ENCODE measurements at regions not wholly inside any gene's neighbourhood (a gene's known extent, or its start where the extent isn't known, plus 50 kb on each side); places are given as distances from the start of the nearest gene placed in this dataset.
"Not testable (repeated sequence)": the region's sequence is repeated elsewhere in the genome, so short reads cannot be mapped to it uniquely, and the experiment has no call there.

- H3K27me3 ChIP-seq (ENCODE audit: low read depth), result no peaks in the 10 kb centered on the region; the same call in 1 of the 2 replicates
- no peak for DNase-seq (ENCODE audit: low spot score in 2 of 2)
- H3K9me3 ChIP-seq, result no peaks in the 10 kb centered on the region
- in situ Hi-C loops (cut with MboI; ENCODE audit: low sequenced_read_pairs), result no loop called here
- H3K4me3 ChIP-seq, result no peak overlapping the region
- H3K4me1 ChIP-seq, result no peaks in the 10 kb centered on the region
- no peaks in the 10 kb centered on the region for H3K36me3 ChIP-seq (replicated peaks)
Measured at GRCh38 chr2:142542431-142542910, 335.0 kb upstream of the KYNU start.

GRCh38 chr2:142536966-142537365, 340.5 kb upstream of the KYNU start:
- no peaks in the 10 kb centered on the region for H3K36me3 ChIP-seq (replicated peaks)
- DNase-seq (ENCODE audit: low spot score in 2 of 2), result no peak
- H3K9me3 ChIP-seq, result no peaks in the 10 kb centered on the region
- in situ Hi-C loops (cut with MboI; ENCODE audit: low sequenced_read_pairs), result no loop called here
- H3K4me1 ChIP-seq, result no peaks in the 10 kb centered on the region
- H3K27me3 ChIP-seq (ENCODE audit: low read depth), result no peaks in the 10 kb centered on the region; the same call in 1 of the 2 replicates
- H3K4me3 ChIP-seq, result no peak overlapping the region

- no peak overlapping the region for H3K4me3 ChIP-seq
- in situ Hi-C loops (cut with MboI; ENCODE audit: low sequenced_read_pairs), result no loop called here
- no peaks in the 10 kb centered on the region for H3K9me3 ChIP-seq
- no peak for DNase-seq (ENCODE audit: low spot score in 2 of 2)
- H3K36me3 ChIP-seq (replicated peaks), result no peaks in the 10 kb centered on the region
- no peaks in the 10 kb centered on the region; the same call in 1 of the 2 replicates for H3K27me3 ChIP-seq (ENCODE audit: low read depth)
- H3K4me1 ChIP-seq, result no peaks in the 10 kb centered on the region
Measured at GRCh38 chr2:142536492-142536891, 341.0 kb upstream of the KYNU start.

GRCh38 chr2:142535311-142535710, 342.2 kb upstream of the KYNU start:
- in situ Hi-C loops (cut with MboI; ENCODE audit: low sequenced_read_pairs), result no loop called here
- no peaks in the 10 kb centered on the region; the same call in 1 of the 2 replicates for H3K27me3 ChIP-seq (ENCODE audit: low read depth)
- H3K4me1 ChIP-seq, result no peaks in the 10 kb centered on the region
- no peaks in the 10 kb centered on the region for H3K9me3 ChIP-seq
- DNase-seq (ENCODE audit: low spot score in 2 of 2), result no peak
- H3K4me3 ChIP-seq, result no peak overlapping the region
- no peaks in the 10 kb centered on the region for H3K36me3 ChIP-seq (replicated peaks)

GRCh38 chr2:142533177-142533576, 344.3 kb upstream of the KYNU start:
- Histone ChIP-seq H3K9me3 (no peaks in the 10 kb centered on the region), H3K27me3 (ENCODE audit: low read depth) (no peaks in the 10 kb centered on the region; the same call in 1 of the 2 replicates), H3K4me1 (no peaks in the 10 kb centered on the region), H3K36me3 (replicated peaks) (no peaks in the 10 kb centered on the region), H3K4me3 (no peak overlapping the region)
- in situ Hi-C loops (cut with MboI; ENCODE audit: low sequenced_read_pairs), result no loop called here
- no peak for DNase-seq (ENCODE audit: low spot score in 2 of 2)

GRCh38 chr2:142531377-142531776, 346.1 kb upstream of the KYNU start:
- no peaks in the 10 kb centered on the region for H3K36me3 ChIP-seq (replicated peaks)
- H3K4me3 ChIP-seq, result no peak overlapping the region
- no peaks in the 10 kb centered on the region for H3K9me3 ChIP-seq
- DNase-seq (ENCODE audit: low spot score in 2 of 2), result no peak
- H3K27me3 ChIP-seq (ENCODE audit: low read depth), result no peaks in the 10 kb centered on the region; the same call in 1 of the 2 replicates
- H3K4me1 ChIP-seq, result no peaks in the 10 kb centered on the region
- in situ Hi-C loops (cut with MboI; ENCODE audit: low sequenced_read_pairs), result no loop called here

GRCh38 chr2:142525720-142526119, 351.7 kb upstream of the KYNU start:
- in situ Hi-C loops (cut with MboI; ENCODE audit: low sequenced_read_pairs), result no loop called here
- H3K4me1 ChIP-seq, result no peaks in the 10 kb centered on the region

GRCh38 chr2:142521492-142521891, 356.0 kb upstream of the KYNU start:
- in situ Hi-C loops (cut with MboI; ENCODE audit: low sequenced_read_pairs), result no loop called here
- Histone ChIP-seq H3K27me3 (ENCODE audit: low read depth) (peaks cover 3% of the 10 kb centered on the region; the same call in 1 of the 2 replicates), H3K4me3 (no peak overlapping the region)

More at GRCh38 chr2:142525720-142526119, 351.7 kb upstream of the KYNU start:
- no peak for DNase-seq (ENCODE audit: low spot score in 2 of 2)
- Histone ChIP-seq H3K27me3 (ENCODE audit: low read depth) (peaks cover 1% of the 10 kb centered on the region), H3K4me3 (no peak overlapping the region), H3K9me3 (no peaks in the 10 kb centered on the region), H3K36me3 (replicated peaks) (no peaks in the 10 kb centered on the region)

GRCh38 chr2:142515493-142515892, 362.0 kb upstream of the KYNU start:
- H3K36me3 ChIP-seq (replicated peaks), result no peaks in the 10 kb centered on the region
- no peaks in the 10 kb centered on the region for H3K27me3 ChIP-seq (ENCODE audit: low read depth)
- no peaks in the 10 kb centered on the region for H3K9me3 ChIP-seq
- no peak for DNase-seq (ENCODE audit: low spot score in 2 of 2)
- no peaks in the 10 kb centered on the region for H3K4me1 ChIP-seq
- no peak overlapping the region for H3K4me3 ChIP-seq
- in situ Hi-C loops (cut with MboI; ENCODE audit: low sequenced_read_pairs), result no loop called here

More at GRCh38 chr2:142521492-142521891, 356.0 kb upstream of the KYNU start:
- no peaks in the 10 kb centered on the region for H3K4me1 ChIP-seq
- no peaks in the 10 kb centered on the region for H3K9me3 ChIP-seq
- no peak for DNase-seq (ENCODE audit: low spot score in 2 of 2)
- no peaks in the 10 kb centered on the region for H3K36me3 ChIP-seq (replicated peaks)

GRCh38 chr2:142509401-142509800, 368.1 kb upstream of the KYNU start:
- Histone ChIP-seq H3K9me3 (no peaks in the 10 kb centered on the region), H3K4me1 (no peaks in the 10 kb centered on the region), H3K27me3 (ENCODE audit: low read depth) (no peaks in the 10 kb centered on the region), H3K4me3 (no peak overlapping the region), H3K36me3 (replicated peaks) (no peaks in the 10 kb centered on the region)
- in situ Hi-C loops (cut with MboI; ENCODE audit: low sequenced_read_pairs), result no loop called here
- no peak for DNase-seq (ENCODE audit: low spot score in 2 of 2)

- H3K36me3 ChIP-seq (replicated peaks), result no peaks in the 10 kb centered on the region
- no peaks in the 10 kb centered on the region for H3K9me3 ChIP-seq
- H3K4me3 ChIP-seq, result no peak overlapping the region
- no peak for DNase-seq (ENCODE audit: low spot score in 2 of 2)
- H3K27me3 ChIP-seq (ENCODE audit: low read depth), result no peaks in the 10 kb centered on the region
- in situ Hi-C loops (cut with MboI; ENCODE audit: low sequenced_read_pairs), result no loop called here
- H3K4me1 ChIP-seq, result no peaks in the 10 kb centered on the region
Measured at GRCh38 chr2:142504754-142505153, 372.7 kb upstream of the KYNU start.

- Histone ChIP-seq H3K9me3 (no peaks in the 10 kb centered on the region), H3K27me3 (ENCODE audit: low read depth) (no peaks in the 10 kb centered on the region), H3K36me3 (replicated peaks) (no peaks in the 10 kb centered on the region), H3K4me3 (no peak overlapping the region), H3K4me1 (no peaks in the 10 kb centered on the region)
- no peak for DNase-seq (ENCODE audit: low spot score in 2 of 2)
- in situ Hi-C loops (cut with MboI; ENCODE audit: low sequenced_read_pairs), result no loop called here
Measured at GRCh38 chr2:142502402-142502801, 371.6 kb upstream of the LRP1B start.

GRCh38 chr2:142495141-142495540, 364.3 kb upstream of the LRP1B start:
- no peaks in the 10 kb centered on the region for H3K36me3 ChIP-seq (replicated peaks)
- DNase-seq (ENCODE audit: low spot score in 2 of 2), result no peak
- no peaks in the 10 kb centered on the region for H3K27me3 ChIP-seq (ENCODE audit: low read depth)
- no peaks in the 10 kb centered on the region for H3K9me3 ChIP-seq
- H3K4me3 ChIP-seq, result no peak overlapping the region
- H3K4me1 ChIP-seq, result no peaks in the 10 kb centered on the region
- in situ Hi-C loops (cut with MboI; ENCODE audit: low sequenced_read_pairs), result no loop called here

- in situ Hi-C loops (cut with MboI; ENCODE audit: low sequenced_read_pairs); DNase-seq (ENCODE audit: low spot score in 2 of 2); H3K9me3 ChIP-seq; H3K4me3 ChIP-seq; H3K4me1 ChIP-seq; H3K36me3 ChIP-seq (replicated peaks); H3K27me3 ChIP-seq (ENCODE audit: low read depth): not testable (repeated sequence)
Measured at GRCh38 chr2:142489631-142490030, 358.8 kb upstream of the LRP1B start.

GRCh38 chr2:142484111-142484510, 353.3 kb upstream of the LRP1B start:
- Histone ChIP-seq H3K9me3 (no peaks in the 10 kb centered on the region), H3K36me3 (replicated peaks) (no peaks in the 10 kb centered on the region), H3K4me1 (no peaks in the 10 kb centered on the region), H3K27me3 (ENCODE audit: low read depth) (no peaks in the 10 kb centered on the region), H3K4me3 (no peak overlapping the region)
- in situ Hi-C loops (cut with MboI; ENCODE audit: low sequenced_read_pairs), result no loop called here
- no peak for DNase-seq (ENCODE audit: low spot score in 2 of 2)

Data from HAP-1 (cell line).